Cerebellar cortex (tissue), 1 donor: ENCODE measurements at regions not wholly inside any gene's neighbourhood (a gene's known extent, or its start where the extent isn't known, plus 50 kb on each side); places are given as distances from the start of the nearest gene placed in this dataset.
"Not testable (repeated sequence)": the region's sequence is repeated elsewhere in the genome, so short reads cannot be mapped to it uniquely, and the experiment has no call there.

ENCODE experiments used
- DNase-seq: peaks from one replicate; pipeline ENCODE4 v3.0.0-alpha.2; 2015; ENCODE audit warnings: low spot score

GRCh38 chr4:105050896-105051295 lies 95.8 kb upstream of the TET2 start:
- no peak for DNase-seq

DNA sequence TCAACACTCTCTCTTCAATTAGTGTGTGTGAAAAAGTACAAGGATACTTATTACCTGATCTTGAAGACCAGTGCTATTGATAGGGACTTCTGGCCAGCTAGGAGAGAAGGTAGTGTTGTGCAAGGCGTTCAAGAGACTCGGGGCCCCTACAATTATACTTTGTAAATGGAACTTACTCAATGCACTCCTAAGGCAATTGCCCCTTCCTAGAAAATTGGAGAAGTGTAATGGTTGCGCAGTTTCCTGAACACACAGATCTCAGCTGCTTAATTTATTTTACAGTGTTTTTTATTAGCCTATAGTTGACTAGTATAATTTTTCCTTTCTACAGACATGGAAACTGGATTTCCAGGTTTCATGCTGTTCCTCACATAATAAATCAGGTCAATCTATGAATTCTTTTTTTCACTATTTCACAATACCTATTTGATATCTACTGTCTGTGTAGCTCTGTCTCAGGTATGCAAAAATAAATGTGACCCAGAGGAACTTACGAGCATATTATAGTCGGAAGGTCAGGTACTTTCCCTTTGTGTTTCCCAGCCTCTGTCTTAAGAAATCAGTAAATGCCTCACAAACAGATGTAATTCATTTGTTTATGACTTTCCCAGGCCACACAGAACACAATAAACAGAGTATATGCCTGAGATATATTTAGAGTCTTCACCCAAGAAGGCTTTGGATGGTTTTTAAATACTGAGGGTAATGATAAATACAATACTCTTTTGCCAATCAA lies 89.1 kb upstream of the TET2 start:
- DNase-seq, result no peak

DNA sequence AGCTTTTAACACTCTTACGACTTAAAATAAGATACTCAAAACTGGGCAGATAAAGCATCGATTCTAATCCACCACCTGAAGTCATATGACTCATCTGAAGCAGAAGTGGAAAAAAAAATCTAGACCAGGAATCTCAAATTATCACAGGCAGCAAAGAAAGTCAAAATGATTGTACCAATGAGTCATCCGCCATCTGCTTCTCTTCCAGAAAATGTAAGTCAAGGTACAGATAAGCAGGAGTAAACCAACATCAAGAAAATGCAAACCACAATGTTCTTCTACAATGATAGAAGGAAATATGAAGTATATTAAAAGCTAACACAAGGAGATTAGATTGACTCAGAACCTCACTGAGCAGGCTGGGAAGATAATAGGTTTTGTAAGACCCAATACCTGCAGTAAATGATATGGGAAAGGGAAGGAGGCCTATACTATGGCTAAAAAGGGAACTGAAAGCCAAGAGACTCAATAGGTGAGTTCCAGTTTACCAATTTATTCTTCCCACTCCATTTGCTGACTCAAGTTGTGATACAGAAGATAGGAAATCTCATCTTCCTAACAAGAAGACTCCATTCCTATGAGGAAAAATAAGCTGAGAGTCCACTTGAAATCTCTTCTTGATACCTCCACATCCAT lies 88.4 kb upstream of the TET2 start:
- DNase-seq, result no peak

DNA sequence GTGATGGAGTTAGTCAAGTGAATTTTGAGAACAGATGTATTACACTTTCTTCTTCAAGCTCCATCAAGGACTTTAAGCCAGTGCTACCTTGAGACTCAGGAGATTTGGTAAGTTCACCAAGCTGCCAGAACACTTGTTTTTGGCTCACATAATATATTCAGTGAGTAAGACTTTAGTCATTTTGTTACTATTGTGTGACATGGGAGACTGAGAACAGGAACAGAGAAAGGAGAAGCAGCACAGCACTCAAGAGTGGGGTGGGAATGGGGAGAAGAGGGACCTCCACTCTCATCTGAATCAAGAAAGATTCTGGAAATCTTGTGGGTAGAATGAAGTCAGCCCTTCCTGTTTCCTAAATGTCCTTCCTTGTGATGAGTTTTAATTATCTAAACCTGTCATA lies 87.3 kb upstream of the TET2 start:
- no peak for DNase-seq

- no peak for DNase-seq
Observed at GRCh38 chr4:105060628-105061027, 86.0 kb upstream of the TET2 start.

- DNase-seq, result no peak
Observed at GRCh38 chr4:105061136-105061696, 85.5 kb upstream of the TET2 start.

DNA sequence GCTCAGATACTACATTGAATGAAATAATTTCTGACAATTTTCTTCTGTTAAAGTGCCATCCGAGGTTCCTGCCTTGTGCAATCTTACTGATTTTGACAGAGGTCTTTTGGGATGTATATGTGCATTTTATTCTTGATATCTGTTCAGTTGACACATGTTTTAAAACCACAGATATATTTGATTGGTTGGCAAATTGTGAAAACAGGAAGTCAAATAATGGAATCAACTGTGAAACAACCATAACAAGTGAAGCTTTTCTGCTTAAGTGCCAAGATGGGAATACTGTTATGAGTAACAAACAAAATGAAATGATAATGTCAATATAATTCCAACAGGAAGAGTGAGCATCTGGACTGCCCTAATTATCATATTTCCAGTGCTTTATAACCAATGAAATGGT lies 84.9 kb upstream of the TET2 start:
- no peak for DNase-seq

DNA sequence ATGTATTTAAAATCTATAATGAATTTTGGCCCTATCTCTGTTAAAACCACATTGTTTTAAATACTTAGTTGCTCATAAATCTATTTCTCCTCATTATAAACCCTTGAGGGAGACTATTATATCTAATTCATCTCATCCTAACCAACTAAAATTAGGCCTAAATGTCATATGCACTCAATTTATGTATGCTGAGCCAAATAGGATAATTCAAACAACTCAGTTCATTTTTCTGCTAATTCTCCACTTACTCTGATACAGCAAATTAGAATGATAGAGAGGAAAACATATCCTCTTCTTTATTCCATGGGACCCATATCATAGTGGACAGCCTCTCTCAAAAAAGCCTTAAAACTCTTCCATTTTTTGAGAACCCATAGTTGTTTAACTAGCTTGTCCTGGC lies 80.3 kb upstream of the TET2 start:
- DNase-seq, result no peak

GRCh38 chr4:105067431-105067830 lies 79.2 kb upstream of the TET2 start:
- no peak for DNase-seq

GRCh38 chr4:105067946-105068345 lies 78.7 kb upstream of the TET2 start:
- no peak for DNase-seq

GRCh38 chr4:105068516-105068915 lies 78.2 kb upstream of the TET2 start:
- no peak for DNase-seq

GRCh38 chr4:105072095-105072494 lies 74.6 kb upstream of the TET2 start:
- DNase-seq, result not testable (repeated sequence)

DNA sequence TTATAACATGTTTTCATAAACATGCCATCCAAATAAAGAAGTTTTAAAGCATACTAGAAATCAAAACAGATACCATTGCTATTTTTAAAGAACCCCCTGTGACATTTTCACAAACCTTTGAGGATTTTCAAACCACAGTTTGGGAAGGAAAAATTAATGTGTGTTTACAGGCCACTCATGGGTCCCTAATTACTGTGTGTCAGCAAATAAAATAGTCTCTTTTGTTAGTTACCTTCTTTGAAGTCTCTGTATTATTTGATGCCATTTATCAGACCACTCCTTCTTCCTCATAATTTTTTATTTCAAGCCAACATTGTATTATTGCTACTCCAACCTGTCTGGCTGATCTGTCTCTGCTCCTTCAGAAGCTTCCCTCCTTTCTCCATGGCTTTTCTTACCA lies 72.6 kb upstream of the TET2 start:
- DNase-seq, result no peak

DNA sequence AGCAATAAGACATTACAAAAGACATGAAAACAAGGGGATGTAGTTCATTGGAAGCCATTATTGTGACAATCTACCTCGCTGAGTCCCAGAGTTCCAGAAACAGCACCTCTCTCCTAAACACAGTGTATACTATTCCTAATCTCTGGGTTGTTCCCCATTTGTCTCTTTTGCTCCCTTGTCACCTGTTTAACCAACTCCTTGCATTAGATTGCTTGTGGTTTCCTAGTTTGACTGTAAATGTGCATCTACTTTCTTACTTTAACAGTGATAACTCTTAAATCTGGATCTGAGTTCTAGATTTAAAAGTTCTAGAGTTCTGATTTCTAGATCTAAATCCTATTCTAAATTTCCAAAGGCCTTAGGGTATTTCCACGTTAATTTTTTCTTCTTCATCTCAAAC lies 71.6 kb upstream of the TET2 start:
- no peak for DNase-seq

DNA sequence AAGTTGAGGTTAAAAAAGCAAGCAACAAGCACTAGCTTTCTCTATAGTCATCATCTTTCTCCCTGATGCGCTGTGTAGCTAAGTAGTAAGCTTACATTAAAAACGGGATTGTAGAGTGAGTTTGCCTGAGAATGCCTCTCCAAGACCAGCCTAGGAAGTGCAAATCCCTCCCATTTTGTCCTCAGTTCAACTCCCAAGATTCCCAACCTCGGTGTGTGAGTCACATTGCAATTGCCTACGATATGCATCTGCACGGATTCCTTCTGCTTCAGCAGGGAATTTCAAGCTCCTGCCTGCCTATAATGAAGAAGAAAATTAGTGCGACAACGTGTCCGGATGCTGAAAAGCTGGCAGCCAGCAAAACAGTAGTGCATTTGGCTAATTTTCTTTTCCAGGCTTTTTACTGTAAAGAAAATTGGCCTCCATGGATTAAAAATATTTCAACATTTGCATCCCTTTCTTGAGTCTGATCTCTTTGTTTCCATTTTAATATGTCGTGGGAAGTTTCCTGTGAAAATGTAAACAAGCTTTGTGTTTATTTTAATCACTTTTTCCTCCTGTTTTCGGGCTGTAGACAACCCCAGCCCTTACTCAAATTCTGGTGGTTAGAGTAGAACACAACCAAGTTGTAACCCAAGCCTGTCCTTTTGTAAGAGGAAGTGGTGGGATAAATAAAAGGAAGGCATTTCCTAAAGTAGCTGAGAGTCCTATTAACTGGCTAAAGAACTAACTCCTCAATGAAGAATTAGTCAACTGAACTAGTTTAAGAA lies 58.4 kb upstream of the TET2 start:
- no peak for DNase-seq

- no peak for DNase-seq
Observed at GRCh38 chr4:105092356-105092755, 54.3 kb upstream of the TET2 start.

DNA sequence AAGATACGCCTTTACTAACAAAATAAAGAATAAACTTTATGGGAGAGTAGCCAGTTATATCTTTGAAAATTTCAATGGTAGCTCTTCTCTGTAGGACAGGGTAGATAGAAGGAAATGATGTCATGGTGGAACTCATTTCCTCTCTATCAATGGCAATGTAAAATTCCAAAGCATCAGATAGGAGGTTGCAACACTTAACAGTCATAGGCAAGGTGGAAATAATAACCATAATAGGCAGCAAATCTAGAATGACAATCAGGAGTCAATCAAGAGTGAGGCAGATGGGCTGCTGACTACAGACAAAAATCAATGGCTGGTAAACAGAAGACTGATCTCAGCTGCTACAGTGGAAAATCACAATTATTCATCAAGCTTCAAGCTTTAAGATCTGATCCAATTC lies 53.9 kb upstream of the TET2 start:
- no peak for DNase-seq

- DNase-seq, result no peak
Observed at GRCh38 chr4:105093975-105094374, 52.7 kb upstream of the TET2 start.
